T-helper 1 cell treated with Interleukin-12 subunit alpha and Interleukin-12 subunit beta and Interleukin-4 antibody, amounts not matched to agents 30 μg/mL and 1 μg/mL, for 36 hours (primary cell): ENCODE measurements at regions not wholly inside any gene's neighbourhood (a gene's known extent, or its start where the extent isn't known, plus 50 kb on each side); places are given as distances from the start of the nearest gene placed in this dataset.

Experiments
- H3K27ac Mint-ChIP-seq: one replicate; pipeline ENCODE4 v1.8.0; 2021; ENCODE audit warnings: mild to moderate bottlenecking, mixed read lengths
- H3K27me3 Mint-ChIP-seq: one replicate; pipeline ENCODE4 v1.8.0; 2021; ENCODE audit warnings: low read depth, mixed read lengths
- H3K36me3 Mint-ChIP-seq: one replicate; pipeline ENCODE4 v1.8.0; 2021; ENCODE audit warnings: low read depth, mixed read lengths
- H3K4me1 Mint-ChIP-seq: one replicate; pipeline ENCODE4 v1.8.0; 2021; ENCODE audit warnings: low read depth, mixed read lengths
- H3K4me3 Mint-ChIP-seq: one replicate; pipeline ENCODE4 v1.8.0; 2021; ENCODE audit warnings: mild to moderate bottlenecking, moderate library complexity, mixed read lengths
- H3K9me3 Mint-ChIP-seq: one replicate; pipeline ENCODE4 v1.8.0; 2021; ENCODE audit warnings: mixed read lengths

DNA sequence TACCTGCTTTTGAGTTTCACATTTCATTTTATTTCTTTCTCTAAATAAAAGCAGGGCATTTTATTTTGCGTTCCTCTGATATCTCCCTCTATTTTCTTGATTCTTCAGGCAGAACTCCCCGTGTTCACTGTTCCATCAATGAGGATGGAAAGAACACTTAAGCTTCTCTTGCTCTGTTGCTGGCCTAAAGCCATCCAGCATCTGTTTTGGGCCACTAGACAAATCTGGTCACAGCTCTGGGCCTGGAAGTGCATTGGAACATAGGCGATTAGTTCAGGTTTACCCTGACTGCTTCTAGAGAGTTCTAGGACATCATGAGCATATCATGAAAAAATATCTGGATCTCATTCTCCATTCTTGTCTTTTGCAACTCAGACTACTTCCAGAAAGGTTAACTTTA, 611.2 kb downstream of the UTRN start:
- Mint-ChIP-seq H3K4me3 (no peak overlapping the region), H3K36me3 (no peaks in the 10 kb centered on the region), H3K27ac (no peak overlapping the region), H3K9me3 (no peaks in the 10 kb centered on the region), H3K4me1 (no peaks in the 10 kb centered on the region), H3K27me3 (peaks cover 8% of the 10 kb centered on the region)

DNA sequence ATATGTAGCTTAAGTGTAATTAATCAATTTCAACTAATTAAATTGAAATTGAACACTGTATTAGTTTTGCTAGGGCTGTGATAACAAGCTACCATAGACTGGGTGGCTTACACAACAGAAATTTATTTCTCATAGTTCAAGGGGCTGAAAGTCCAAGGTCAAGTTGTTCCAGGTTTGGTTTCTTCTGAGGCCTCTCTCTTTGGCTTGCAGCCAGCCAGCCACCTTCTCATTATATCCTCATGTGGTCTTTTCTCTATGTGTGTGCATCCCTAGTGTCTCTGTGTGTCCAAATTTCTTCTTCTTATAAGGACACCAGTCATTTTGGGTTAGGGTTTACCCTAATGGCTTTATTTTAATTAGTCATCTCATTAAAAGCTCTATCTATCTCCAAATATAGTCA, 611.7 kb downstream of the UTRN start:
- Mint-ChIP-seq H3K4me1 (no peaks in the 10 kb centered on the region), H3K27me3 (peaks cover 14% of the 10 kb centered on the region), H3K36me3 (no peaks in the 10 kb centered on the region), H3K9me3 (no peaks in the 10 kb centered on the region), H3K27ac (no peak overlapping the region), H3K4me3 (no peak overlapping the region)

DNA sequence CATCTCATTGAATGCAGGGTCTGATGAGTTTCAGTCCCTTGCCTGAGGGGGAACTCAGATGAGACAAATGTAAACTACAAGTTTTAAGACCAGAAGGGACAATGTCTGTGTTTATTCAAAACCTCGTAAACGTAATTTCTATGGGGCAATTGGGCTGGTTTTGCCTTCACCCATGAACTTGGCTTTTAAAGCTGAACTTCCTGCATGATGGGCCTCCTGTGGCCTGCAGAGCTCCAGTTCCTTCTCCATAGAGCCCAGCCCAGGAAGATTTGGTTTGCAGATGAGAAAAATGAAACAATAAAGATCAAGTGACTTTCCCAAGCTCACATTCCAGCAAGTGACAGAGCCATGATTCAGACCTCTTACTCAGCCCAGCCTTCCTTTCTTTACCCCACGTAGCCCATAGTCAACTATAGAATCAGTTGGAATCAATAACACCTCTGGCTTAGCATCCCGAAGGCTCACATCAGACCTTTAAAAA, 612.3 kb downstream of the UTRN start:
- no peak overlapping the region for H3K27ac Mint-ChIP-seq
- no peaks in the 10 kb centered on the region for H3K36me3 Mint-ChIP-seq
- H3K27me3 Mint-ChIP-seq = peaks cover 15% of the 10 kb centered on the region
- H3K4me1 Mint-ChIP-seq = no peaks in the 10 kb centered on the region
- H3K9me3 Mint-ChIP-seq = no peaks in the 10 kb centered on the region
- H3K4me3 Mint-ChIP-seq = no peak overlapping the region

DNA sequence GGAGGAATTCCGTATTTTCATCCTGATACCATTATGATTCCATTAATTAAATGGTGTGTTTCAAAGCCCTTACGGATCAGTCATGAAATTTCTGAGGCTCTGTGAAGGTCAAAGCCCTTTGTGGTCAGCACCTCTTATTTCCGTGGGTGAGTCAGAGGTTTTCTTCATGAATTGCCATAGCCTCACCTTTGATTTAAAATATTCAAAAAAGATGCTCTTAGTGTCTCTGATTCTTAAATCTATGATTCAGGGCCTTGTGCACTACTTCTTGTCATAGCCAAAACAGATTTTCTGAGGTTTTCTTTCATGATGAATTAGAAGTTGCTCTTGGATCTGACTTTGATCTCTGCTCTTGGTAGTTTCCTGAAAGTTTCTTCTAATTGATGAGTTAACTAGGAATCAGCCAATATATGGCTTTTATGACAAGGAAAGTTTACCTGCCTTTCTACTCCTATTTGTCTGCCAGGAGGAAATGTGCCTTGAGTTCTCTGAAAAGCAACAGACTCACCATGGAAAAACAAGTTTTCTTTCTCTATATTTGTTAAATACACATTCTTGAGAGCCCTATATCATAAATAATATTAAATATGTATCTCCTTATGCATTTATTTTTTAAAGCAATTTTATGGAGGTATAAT, 613.0 kb downstream of the UTRN start:
- Mint-ChIP-seq H3K4me1 (no peaks in the 10 kb centered on the region), H3K36me3 (no peaks in the 10 kb centered on the region), H3K27ac (no peak overlapping the region), H3K9me3 (peaks cover 2% of the 10 kb centered on the region), H3K27me3 (peaks cover 22% of the 10 kb centered on the region), H3K4me3 (no peak overlapping the region)

DNA sequence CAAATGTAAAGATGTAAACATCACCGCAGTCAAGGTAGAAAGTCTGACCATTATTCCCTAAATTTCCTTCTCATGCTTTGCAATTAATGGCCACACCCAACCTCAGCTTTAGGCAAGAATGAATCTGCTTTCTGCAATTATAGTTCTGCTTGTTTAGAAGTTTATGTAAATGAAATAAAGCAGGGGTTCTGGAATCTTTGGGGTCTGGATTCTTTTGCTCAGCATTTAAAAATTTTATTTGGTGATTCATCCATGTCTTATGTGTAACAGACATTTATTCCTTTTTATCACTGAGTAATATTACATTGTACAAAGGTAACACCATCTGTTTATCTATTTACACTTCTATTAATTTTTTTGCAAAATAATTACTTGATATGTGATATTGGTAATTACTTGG, 613.6 kb downstream of the UTRN start:
- Mint-ChIP-seq H3K27me3 (peaks cover 26% of the 10 kb centered on the region), H3K4me3 (no peak overlapping the region), H3K36me3 (no peaks in the 10 kb centered on the region), H3K4me1 (no peaks in the 10 kb centered on the region), H3K9me3 (peaks cover 3% of the 10 kb centered on the region), H3K27ac (no peak overlapping the region)

DNA sequence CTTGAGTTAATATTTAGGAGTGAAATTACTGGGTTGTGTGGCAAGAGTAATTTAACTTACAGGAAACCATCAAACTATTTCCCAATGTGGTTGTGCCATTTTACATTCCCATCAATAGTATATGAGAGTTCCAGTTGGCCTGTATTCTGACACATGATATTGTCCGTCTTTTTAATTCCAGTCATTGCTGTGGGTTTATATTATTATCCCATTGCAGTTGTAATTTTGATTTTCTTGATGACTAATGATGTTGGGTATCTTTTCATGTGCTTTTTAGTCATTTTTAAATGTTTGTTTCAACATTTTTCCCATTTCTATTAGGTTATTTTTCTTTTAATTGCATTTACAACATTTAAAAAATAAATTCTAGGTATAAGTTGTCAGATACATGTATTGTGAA, 614.0 kb downstream of the UTRN start:
- no peaks in the 10 kb centered on the region for H3K4me1 Mint-ChIP-seq
- no peak overlapping the region for H3K4me3 Mint-ChIP-seq
- no peak overlapping the region for H3K27ac Mint-ChIP-seq
- H3K9me3 Mint-ChIP-seq = peaks cover 3% of the 10 kb centered on the region
- H3K27me3 Mint-ChIP-seq = peaks cover 31% of the 10 kb centered on the region
- no peaks in the 10 kb centered on the region for H3K36me3 Mint-ChIP-seq

DNA sequence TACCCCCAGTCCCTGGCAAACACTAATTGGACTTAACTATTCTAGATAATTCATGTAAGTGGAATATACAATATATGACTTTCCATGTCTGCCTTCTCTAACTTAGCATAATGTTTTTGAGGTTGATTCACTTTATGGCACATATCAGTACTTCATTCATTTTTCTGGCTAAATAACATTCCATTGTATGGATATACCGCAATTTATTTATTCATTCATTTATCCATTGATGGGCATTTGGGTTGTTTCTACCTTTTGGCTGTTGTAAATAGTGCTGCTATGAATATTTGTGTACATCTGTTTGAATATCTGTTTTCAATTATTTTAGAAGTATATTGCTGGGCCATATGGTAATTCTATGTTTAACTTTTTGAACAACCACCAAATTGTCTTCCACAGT, 616.3 kb downstream of the UTRN start:
- Mint-ChIP-seq H3K27ac (no peak overlapping the region), H3K4me3 (no peak overlapping the region), H3K4me1 (no peaks in the 10 kb centered on the region), H3K9me3 (peaks cover 3% of the 10 kb centered on the region), H3K36me3 (no peaks in the 10 kb centered on the region), H3K27me3 (peaks cover 27% of the 10 kb centered on the region)

DNA sequence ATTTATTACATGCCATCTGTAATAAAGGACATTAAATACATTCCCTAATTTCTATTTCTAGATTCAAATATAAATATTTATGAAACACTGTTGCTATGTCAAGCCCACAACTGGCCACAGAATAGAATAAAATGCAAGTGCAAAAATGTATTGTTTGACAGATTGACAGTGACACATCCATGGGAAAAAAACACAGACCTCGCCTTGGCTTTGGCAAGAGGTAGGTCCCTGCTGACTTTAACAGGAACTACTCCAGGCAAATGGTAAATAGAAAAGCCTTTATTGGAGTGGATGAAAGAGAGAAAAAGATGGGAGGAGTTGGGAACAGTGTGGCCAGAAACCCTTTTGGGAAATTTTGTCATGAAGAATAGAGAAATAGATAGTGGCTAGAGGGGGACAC, 622.9 kb downstream of the UTRN start:
- H3K4me3 Mint-ChIP-seq = no peak overlapping the region
- H3K36me3 Mint-ChIP-seq = no peaks in the 10 kb centered on the region
- peaks cover 3% of the 10 kb centered on the region for H3K4me1 Mint-ChIP-seq
- peaks cover 2% of the 10 kb centered on the region for H3K9me3 Mint-ChIP-seq
- H3K27ac Mint-ChIP-seq = no peak overlapping the region
- peaks cover 29% of the 10 kb centered on the region for H3K27me3 Mint-ChIP-seq

DNA sequence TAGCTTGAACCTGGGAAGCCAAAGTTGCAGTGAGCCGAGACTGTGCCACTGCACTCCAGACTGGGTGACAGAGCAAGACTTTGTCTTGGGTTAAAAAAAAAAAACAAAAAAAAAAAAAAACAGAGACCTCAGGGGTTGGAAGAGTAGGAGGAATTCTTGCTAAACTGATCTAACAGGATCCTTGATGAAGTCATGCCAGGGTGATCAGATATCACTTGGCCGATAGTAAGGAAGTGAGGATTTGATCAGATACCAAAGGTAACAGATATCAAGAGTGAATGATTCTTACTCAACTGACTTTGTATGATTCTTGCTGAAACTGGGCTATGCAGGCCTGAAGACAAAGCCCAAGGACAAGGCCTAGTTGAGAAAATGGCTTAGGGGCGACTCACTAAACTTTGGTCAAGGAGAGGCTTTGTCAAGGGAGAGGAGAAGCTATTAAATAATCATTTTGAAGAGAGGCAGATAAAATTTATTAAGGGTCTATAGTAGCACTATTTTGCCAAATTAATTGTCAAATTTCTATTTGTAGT, 624.7 kb downstream of the UTRN start:
- H3K27me3 Mint-ChIP-seq = peaks cover 18% of the 10 kb centered on the region
- peaks cover 3% of the 10 kb centered on the region for H3K4me1 Mint-ChIP-seq
- H3K27ac Mint-ChIP-seq = no peak overlapping the region
- H3K4me3 Mint-ChIP-seq = no peak overlapping the region
- H3K36me3 Mint-ChIP-seq = no peaks in the 10 kb centered on the region
- no peaks in the 10 kb centered on the region for H3K9me3 Mint-ChIP-seq

DNA sequence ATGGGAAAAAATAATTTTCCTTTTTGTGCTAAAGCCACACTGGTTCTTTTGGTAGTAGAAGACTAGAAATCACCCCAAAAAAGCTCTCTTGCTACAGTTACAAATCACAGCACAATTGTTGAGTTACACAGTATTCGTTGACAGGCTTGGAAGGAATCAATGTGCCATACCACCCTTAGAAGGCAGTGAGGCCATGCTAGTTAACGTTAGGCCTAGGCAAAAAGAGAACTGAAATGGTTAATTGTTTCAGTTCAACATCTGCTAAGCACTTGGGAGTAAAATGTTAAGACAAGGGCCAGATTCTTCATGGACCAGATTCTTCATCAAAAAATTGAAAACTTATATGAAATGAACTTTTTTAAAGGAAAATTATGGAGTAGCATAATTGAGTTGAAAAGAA, 626.2 kb downstream of the UTRN start:
- no peak overlapping the region for H3K27ac Mint-ChIP-seq
- H3K9me3 Mint-ChIP-seq = no peaks in the 10 kb centered on the region
- peaks cover 27% of the 10 kb centered on the region for H3K27me3 Mint-ChIP-seq
- H3K4me3 Mint-ChIP-seq = no peak overlapping the region
- peaks cover 3% of the 10 kb centered on the region for H3K4me1 Mint-ChIP-seq
- no peaks in the 10 kb centered on the region for H3K36me3 Mint-ChIP-seq

DNA sequence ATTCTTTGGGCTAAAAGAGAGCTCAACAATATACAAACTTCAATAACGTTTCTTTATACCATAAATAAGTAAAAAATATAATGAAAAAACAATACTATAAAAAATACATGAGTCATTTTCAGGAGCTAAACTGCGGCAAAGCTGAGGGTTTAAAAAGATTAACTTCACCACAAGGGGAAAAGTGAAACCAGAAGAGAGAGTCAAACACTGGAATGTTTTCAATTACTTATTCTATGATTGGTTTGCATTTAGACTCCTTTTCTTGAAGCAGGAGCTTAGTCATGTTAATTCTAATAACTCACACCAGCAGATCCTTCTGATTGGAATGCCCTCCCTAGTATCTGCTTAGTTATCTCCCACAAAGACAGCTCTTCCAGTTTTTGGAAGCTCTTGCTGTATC, 627.3 kb downstream of the UTRN start:
- H3K36me3 Mint-ChIP-seq = no peaks in the 10 kb centered on the region
- no peaks in the 10 kb centered on the region for H3K9me3 Mint-ChIP-seq
- no peak overlapping the region for H3K27ac Mint-ChIP-seq
- H3K4me1 Mint-ChIP-seq = peaks cover 3% of the 10 kb centered on the region
- H3K4me3 Mint-ChIP-seq = no peak overlapping the region
- H3K27me3 Mint-ChIP-seq = peaks cover 32% of the 10 kb centered on the region

DNA sequence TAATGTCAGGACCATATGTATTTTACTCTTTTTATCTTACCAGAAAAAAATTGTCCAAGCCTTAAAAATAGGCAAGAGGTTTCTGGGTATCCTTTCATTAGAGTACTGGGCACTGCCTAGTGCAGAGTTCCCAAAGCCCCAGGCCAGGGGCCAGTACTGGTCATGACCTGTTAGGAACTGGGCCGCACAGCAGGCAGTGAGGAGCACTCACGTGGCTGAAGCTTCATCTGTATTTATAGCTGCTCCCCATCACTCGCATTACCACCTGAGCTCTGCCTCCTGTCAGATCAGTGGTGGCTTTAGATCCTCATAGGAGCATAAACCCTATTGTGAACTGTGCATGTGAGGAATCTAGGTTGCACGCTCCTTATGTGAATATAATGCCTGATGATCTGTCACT, 632.9 kb downstream of the UTRN start:
- Mint-ChIP-seq H3K27ac (no peak overlapping the region), H3K9me3 (no peaks in the 10 kb centered on the region), H3K4me3 (no peak overlapping the region), H3K27me3 (peaks cover 39% of the 10 kb centered on the region), H3K4me1 (no peaks in the 10 kb centered on the region), H3K36me3 (no peaks in the 10 kb centered on the region)

DNA sequence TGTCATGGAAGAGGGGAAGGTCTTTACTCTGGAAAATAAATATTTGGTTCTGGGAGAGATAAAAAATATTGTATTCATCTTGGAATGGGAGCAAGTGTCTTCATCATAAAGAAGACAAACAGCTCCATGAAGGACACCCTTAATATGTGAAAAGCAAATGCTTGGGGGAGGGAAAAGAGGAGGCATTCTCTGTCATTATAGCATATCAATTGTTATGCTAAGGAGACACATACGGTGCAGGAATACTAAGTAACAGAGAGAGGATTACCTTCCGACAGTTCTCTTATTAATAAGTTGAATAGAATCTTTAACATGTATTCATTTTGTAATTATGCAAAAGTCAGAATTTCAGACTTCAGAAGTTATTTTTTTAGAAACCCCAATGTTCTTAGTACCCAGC, 634.4 kb downstream of the UTRN start:
- Mint-ChIP-seq H3K27me3 (peaks cover 39% of the 10 kb centered on the region), H3K9me3 (no peaks in the 10 kb centered on the region), H3K36me3 (no peaks in the 10 kb centered on the region), H3K4me3 (no peak overlapping the region), H3K4me1 (no peaks in the 10 kb centered on the region), H3K27ac (no peak overlapping the region)

DNA sequence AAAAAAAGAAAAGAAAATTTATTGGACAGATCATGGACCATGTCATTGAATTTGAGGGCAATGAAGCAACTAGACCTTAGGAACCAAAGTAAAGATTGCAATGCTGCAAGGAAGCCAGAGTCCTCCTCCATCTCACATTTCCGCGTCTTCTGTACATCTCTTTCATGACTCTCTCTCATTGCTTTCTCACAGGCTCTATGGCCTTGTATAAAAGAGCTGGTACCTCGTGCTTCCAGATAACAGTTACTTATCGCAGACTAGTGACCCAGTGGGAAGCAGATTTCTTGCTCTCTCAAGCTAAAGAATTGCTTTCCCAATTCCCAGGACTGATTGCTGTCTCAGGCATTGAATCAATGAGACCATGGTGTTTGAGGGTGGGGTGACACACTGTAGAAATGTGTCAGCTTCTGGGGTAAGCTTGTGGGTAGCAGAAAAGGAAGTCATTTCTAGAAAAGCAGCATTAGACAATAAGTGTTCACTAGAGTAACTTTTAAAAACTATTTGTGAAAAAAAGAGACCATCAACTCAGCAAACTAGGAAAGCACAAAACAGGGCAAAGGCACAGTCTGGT, 635.3 kb downstream of the UTRN start:
- H3K27ac Mint-ChIP-seq = no peak overlapping the region
- H3K4me1 Mint-ChIP-seq = no peaks in the 10 kb centered on the region
- H3K9me3 Mint-ChIP-seq = no peaks in the 10 kb centered on the region
- H3K4me3 Mint-ChIP-seq = no peak overlapping the region
- peaks cover 36% of the 10 kb centered on the region for H3K27me3 Mint-ChIP-seq
- H3K36me3 Mint-ChIP-seq = no peaks in the 10 kb centered on the region

DNA sequence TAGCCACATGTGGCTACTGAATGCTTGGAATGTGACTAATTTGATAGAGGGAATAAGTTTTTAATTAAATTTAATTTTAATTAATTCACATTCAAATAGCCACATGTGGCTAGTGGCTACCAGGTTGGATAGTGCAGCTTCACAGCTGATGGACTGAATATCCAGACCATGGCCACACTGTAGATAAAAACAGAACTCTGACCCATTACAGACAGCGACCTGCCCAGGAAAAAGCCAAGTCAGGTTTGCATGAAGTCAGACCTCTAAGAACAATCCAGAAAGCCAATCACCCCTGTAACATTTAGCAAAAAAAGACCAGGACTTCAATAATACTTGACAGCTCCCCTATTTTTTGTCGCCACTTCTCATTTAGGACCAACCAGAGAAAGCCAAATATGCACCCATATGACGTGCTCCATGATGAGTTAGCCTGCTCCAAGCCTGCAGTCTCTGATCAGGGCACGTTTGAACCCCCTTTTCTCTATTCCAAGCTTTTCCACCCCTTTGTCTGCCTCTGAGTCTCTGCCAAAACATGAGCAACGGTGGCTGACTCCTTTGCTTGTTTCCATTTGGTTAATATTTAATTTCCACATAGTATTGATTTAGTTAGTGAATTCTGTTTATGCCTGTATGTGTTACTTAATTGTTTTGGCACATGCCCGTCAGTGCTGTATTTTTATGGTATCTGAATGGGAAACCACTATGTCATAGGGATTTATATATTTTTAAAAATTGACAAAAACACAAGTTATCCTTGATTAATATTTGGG, 636.3 kb downstream of the UTRN start:
- no peaks in the 10 kb centered on the region for H3K4me1 Mint-ChIP-seq
- H3K27me3 Mint-ChIP-seq = peaks cover 28% of the 10 kb centered on the region
- H3K4me3 Mint-ChIP-seq = no peak overlapping the region
- H3K27ac Mint-ChIP-seq = no peak overlapping the region
- no peaks in the 10 kb centered on the region for H3K36me3 Mint-ChIP-seq
- H3K9me3 Mint-ChIP-seq = no peaks in the 10 kb centered on the region
